ENCODE measurements at regions not wholly inside any gene's neighbourhood (a gene's known extent, or its start where the extent isn't known, plus 50 kb on each side); places are given as distances from the start of the nearest gene placed in this dataset.
A peak's percentile ranks its signal among the peaks of the same experiment; 100 is the strongest.

DNA sequence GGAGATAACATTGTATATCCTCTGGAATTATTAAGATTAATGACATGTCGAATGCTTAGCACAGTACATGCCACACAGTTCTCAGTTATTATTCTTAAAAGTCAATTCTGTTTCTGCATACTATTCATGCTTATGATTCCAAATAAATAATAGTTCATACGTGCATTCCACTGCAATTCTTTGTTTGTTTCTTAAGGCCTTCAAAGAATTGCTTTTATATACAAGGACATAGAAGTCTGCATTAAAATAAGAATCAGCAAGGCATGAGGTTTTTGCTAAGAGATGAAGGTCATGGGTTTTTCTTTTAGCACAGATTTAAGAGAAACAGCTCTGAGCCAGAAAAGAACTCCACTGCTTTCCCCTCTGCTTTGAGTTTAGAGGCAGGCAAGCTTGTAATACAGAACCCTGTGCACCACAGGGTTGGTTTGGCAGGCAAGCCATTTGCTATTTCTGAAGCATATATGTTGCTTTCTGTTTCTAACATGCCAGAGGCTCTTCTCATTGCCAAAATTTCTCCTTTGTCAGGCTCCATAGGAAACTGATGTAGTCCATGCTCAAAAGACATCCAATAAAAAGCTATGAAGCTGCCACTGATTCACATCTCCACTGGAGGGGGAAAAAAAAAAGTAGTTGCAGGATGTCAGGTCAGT is 420.6 kb upstream of the TYRP1 start:
- Mint-ChIP-seq H3K36me3 (no peaks in the 10 kb centered on the region), H3K27me3 (ENCODE audit: low read depth) (no peaks in the 10 kb centered on the region), H3K4me1 (peaks cover 46% of the 10 kb centered on the region), H3K4me3 (no peak overlapping the region), H3K27ac (peak overlapping the region; percentile 14), H3K9me3 (peaks cover 5% of the 10 kb centered on the region)
- TF ChIP-seq, protein P1, sequence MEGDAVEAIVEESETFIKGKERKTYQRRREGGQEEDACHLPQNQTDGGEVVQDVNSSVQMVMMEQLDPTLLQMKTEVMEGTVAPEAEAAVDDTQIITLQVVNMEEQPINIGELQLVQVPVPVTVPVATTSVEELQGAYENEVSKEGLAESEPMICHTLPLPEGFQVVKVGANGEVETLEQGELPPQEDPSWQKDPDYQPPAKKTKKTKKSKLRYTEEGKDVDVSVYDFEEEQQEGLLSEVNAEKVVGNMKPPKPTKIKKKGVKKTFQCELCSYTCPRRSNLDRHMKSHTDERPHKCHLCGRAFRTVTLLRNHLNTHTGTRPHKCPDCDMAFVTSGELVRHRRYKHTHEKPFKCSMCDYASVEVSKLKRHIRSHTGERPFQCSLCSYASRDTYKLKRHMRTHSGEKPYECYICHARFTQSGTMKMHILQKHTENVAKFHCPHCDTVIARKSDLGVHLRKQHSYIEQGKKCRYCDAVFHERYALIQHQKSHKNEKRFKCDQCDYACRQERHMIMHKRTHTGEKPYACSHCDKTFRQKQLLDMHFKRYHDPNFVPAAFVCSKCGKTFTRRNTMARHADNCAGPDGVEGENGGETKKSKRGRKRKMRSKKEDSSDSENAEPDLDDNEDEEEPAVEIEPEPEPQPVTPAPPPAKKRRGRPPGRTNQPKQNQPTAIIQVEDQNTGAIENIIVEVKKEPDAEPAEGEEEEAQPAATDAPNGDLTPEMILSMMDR (IDR thresholded peaks at IDR 0.05; ENCODE audit: unreplicated experiment): no peak
- DNase-seq (ENCODE audit: low spot score in 2 of 2, unreplicated experiment in 2 of 2): no peak

GRCh38 chr9:12274577-12274976 is 418.6 kb upstream of the TYRP1 start:
- H3K4me1 Mint-ChIP-seq: peaks cover 43% of the 10 kb centered on the region
- no peak overlapping the region for H3K27ac Mint-ChIP-seq
- H3K4me3 Mint-ChIP-seq: no peak overlapping the region
- H3K36me3 Mint-ChIP-seq: no peaks in the 10 kb centered on the region
- DNase-seq (ENCODE audit: low spot score in 2 of 2, unreplicated experiment in 2 of 2): no peak
- no peaks in the 10 kb centered on the region for H3K27me3 Mint-ChIP-seq (ENCODE audit: low read depth)
- H3K9me3 Mint-ChIP-seq: peaks cover 4% of the 10 kb centered on the region
- TF ChIP-seq, protein P1 (IDR thresholded peaks at IDR 0.05; ENCODE audit: unreplicated experiment): no peak

GRCh38 chr9:12276505-12276904 is 416.7 kb upstream of the TYRP1 start:
- Mint-ChIP-seq H3K9me3 (peaks cover 4% of the 10 kb centered on the region), H3K27me3 (ENCODE audit: low read depth) (no peaks in the 10 kb centered on the region), H3K4me3 (no peak overlapping the region), H3K36me3 (no peaks in the 10 kb centered on the region), H3K27ac (no peak overlapping the region), H3K4me1 (peaks cover 39% of the 10 kb centered on the region)
- DNase-seq (ENCODE audit: low spot score in 2 of 2, unreplicated experiment in 2 of 2): no peak
- TF ChIP-seq, protein P1 (IDR thresholded peaks at IDR 0.05; ENCODE audit: unreplicated experiment): no peak

DNA sequence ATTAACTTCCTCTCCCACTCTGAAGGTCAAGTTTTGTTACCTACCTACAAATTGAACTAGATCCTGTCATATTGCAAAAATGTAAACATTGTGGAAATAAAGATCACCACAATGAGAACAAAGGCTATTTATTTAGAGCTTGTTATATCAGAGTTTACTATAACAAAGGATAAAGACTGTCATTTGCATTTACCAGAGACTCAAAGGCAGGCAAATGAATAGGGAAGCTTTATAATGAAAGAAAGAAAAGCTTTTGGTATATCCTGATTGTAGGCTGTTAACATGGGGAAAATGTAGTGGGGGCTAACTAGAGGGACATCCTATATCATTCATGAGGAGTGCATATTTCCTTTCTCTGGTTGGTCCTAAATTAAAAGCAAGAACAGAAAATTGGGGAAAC is 403.5 kb upstream of the TYRP1 start:
- no peak for DNase-seq (ENCODE audit: low spot score in 2 of 2, unreplicated experiment in 2 of 2)
- H3K4me3 Mint-ChIP-seq: no peak overlapping the region
- no peak overlapping the region for H3K27ac Mint-ChIP-seq
- H3K27me3 Mint-ChIP-seq (ENCODE audit: low read depth): no peaks in the 10 kb centered on the region
- no peaks in the 10 kb centered on the region for H3K36me3 Mint-ChIP-seq
- peaks cover 2% of the 10 kb centered on the region for H3K4me1 Mint-ChIP-seq
- TF ChIP-seq, protein P1 (IDR thresholded peaks at IDR 0.05; ENCODE audit: unreplicated experiment): no peak
- H3K9me3 Mint-ChIP-seq: no peaks in the 10 kb centered on the region

- no peak for DNase-seq (ENCODE audit: low spot score in 2 of 2, unreplicated experiment in 2 of 2)
- H3K4me3 Mint-ChIP-seq: no peak overlapping the region
- H3K4me1 Mint-ChIP-seq: peaks cover 2% of the 10 kb centered on the region
- TF ChIP-seq, protein P1 (IDR thresholded peaks at IDR 0.05; ENCODE audit: unreplicated experiment): no peak
- no peaks in the 10 kb centered on the region for H3K27me3 Mint-ChIP-seq (ENCODE audit: low read depth)
- no peaks in the 10 kb centered on the region for H3K9me3 Mint-ChIP-seq
- no peaks in the 10 kb centered on the region for H3K36me3 Mint-ChIP-seq
- H3K27ac Mint-ChIP-seq: no peak overlapping the region
Measured at GRCh38 chr9:12290166-12290869, 402.9 kb upstream of the TYRP1 start.
